PC-3 (cell line): ENCODE measurements at regions not wholly inside any gene's neighbourhood (a gene's known extent, or its start where the extent isn't known, plus 50 kb on each side); places are given as distances from the start of the nearest gene placed in this dataset.

ENCODE experiments used
- CTCF ChIP-seq: fragments of 300-600 bp; sonication (generic); conservative IDR thresholded peaks from 2 replicates; pipeline ENCODE4 v1.5.1; 2017; ENCODE audit warnings: antibody characterized with exemption, low read depth, mild to moderate bottlenecking, low read length
- EZH2phosphoT487 ChIP-seq: fragments of 300-600 bp; sonication (generic); IDR thresholded peaks from 2 replicates; pipeline ENCODE4 v1.6.1; 2018; ENCODE audit warnings: mild to moderate bottlenecking, antibody characterized with exemption, low read length, borderline replicate concordance

- TF ChIP-seq CTCF (no peak), EZH2phosphoT487 (no peak)
These were observed 54.2 kb downstream of the SIX6 start for GRCh38 chr14:60563113-60563512.
